HL-60 (cell line): ENCODE measurements at regions not wholly inside any gene's neighbourhood (a gene's known extent, or its start where the extent isn't known, plus 50 kb on each side); places are given as distances from the start of the nearest gene placed in this dataset.

ENCODE experiments used
- CTCF ChIP-seq: IDR thresholded peaks from one replicate; pipeline ENCODE4 v1.5.1; 2011; ENCODE audit warnings: low read length, control low read depth, inconsistent platforms; ENCODE audit not compliant: insufficient read depth
- POLR2AphosphoS5 ChIP-seq: IDR thresholded peaks from 2 replicates; pipeline ENCODE4 v1.6.1; 2012; ENCODE audit warnings: low read depth
- REST ChIP-seq: IDR thresholded peaks from 2 replicates; pipeline ENCODE4 v1.6.1; 2012; ENCODE audit warnings: low read depth; ENCODE audit not compliant: insufficient replicate concordance

GRCh38 chrX:27222661-27223060, 240.5 kb downstream of the PPP4R3C start:
- TF ChIP-seq CTCF: no peak
- TF ChIP-seq REST: no peak
- no peak for TF ChIP-seq POLR2AphosphoS5
